Spinal cord (tissue), 9 donors: ENCODE measurements at regions not wholly inside any gene's neighbourhood (a gene's known extent, or its start where the extent isn't known, plus 50 kb on each side); places are given as distances from the start of the nearest gene placed in this dataset.

Experiments used
- DNase-seq, 6 donors: peaks; one replicate each; pipeline versions ENCODE4 v3.0.0 to v3.0.0-alpha.2; 2013 to 2015; ENCODE audit warnings: low spot score in 6 of 6, low read depth in 4 of 6
- H3K27ac ChIP-seq: one replicate; pipeline ENCODE4 v1.5.1; 2013; ENCODE audit warnings: low read depth, low read length, control low read depth
- H3K27me3 ChIP-seq: one replicate; pipeline ENCODE4 v1.6.1; 2013; ENCODE audit warnings: low read length; ENCODE audit not compliant: control insufficient read depth, insufficient read depth
- H3K36me3 ChIP-seq: one replicate; pipeline ENCODE4 v1.6.1; 2013; ENCODE audit warnings: low read length; ENCODE audit not compliant: control insufficient read depth, insufficient read depth
- H3K4me1 ChIP-seq: one replicate; pipeline ENCODE4 v1.6.1; 2013; ENCODE audit warnings: low read length; ENCODE audit not compliant: control insufficient read depth, insufficient read depth
- H3K4me3 ChIP-seq: one replicate; pipeline ENCODE4 v1.5.1; 2013; ENCODE audit warnings: low read depth, low read length, control low read depth
- H3K9me3 ChIP-seq: one replicate; pipeline ENCODE4 v1.6.1; 2013; ENCODE audit warnings: low read length; ENCODE audit not compliant: control insufficient read depth, insufficient read depth
- WGBS: methylation state at CpG from one replicate; pipeline ENCODE4 v1.1.5; 2013; ENCODE audit warnings: missing lambda C conversion rate; ENCODE audit not compliant: insufficient coverage; 5-methylcytosine and 5-hydroxymethylcytosine counted together
- donor health status: healthy.

GRCh38 chr4:136742333-136742732 lies 790.0 kb downstream of the PCDH18 start:
- H3K4me1 ChIP-seq = no peaks in the 10 kb centered on the region
- WGBS = 58% methylated on average over 2 of the region's 3 CpGs
- no peaks in the 10 kb centered on the region for H3K27me3 ChIP-seq
- H3K36me3 ChIP-seq = no peaks in the 10 kb centered on the region
- no peak overlapping the region for H3K27ac ChIP-seq
- DNase-seq = no peak
- H3K9me3 ChIP-seq = peaks cover 4% of the 10 kb centered on the region
- no peak overlapping the region for H3K4me3 ChIP-seq

DNA sequence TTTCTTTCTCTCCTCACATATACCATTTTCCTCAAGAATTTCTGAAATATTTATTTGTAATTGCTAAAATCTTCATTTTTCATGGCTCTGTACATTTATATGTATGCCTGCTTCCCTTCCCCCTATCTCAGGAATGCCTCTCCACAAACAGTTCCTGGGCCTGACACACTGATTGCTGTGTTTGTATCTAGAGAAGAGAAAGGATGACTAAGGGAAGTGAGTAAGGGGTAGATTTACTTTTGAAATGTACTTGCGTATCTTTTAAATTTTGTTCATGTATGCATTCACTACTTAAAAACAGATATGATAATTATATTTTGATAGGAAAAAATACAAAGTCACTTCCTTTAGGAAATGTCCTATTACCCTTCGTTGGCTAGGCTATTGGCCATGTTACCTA lies 790.8 kb downstream of the PCDH18 start:
- Histone ChIP-seq H3K36me3 (no peaks in the 10 kb centered on the region), H3K9me3 (peaks cover 4% of the 10 kb centered on the region), H3K4me1 (no peaks in the 10 kb centered on the region), H3K4me3 (no peak overlapping the region), H3K27me3 (no peaks in the 10 kb centered on the region), H3K27ac (no peak overlapping the region)
- no peak for DNase-seq
- no CpG with 5 or more reads among the region's 2 CpGs for WGBS

GRCh38 chr4:136740326-136740725 lies 792.0 kb downstream of the PCDH18 start:
- WGBS = no CpG with 5 or more reads among the region's 4 CpGs
- Histone ChIP-seq H3K4me3 (no peak overlapping the region), H3K36me3 (no peaks in the 10 kb centered on the region), H3K9me3 (peaks cover 4% of the 10 kb centered on the region), H3K27ac (no peak overlapping the region), H3K27me3 (no peaks in the 10 kb centered on the region), H3K4me1 (no peaks in the 10 kb centered on the region)
- no peak for DNase-seq

- H3K27me3 ChIP-seq = no peaks in the 10 kb centered on the region
- H3K4me3 ChIP-seq = no peak overlapping the region
- DNase-seq = no peak
- H3K4me1 ChIP-seq = no peaks in the 10 kb centered on the region
- H3K9me3 ChIP-seq = no peaks in the 10 kb centered on the region
- H3K27ac ChIP-seq = no peak overlapping the region
- no peaks in the 10 kb centered on the region for H3K36me3 ChIP-seq
Observed at GRCh38 chr4:136737066-136737465, 795.2 kb downstream of the PCDH18 start.

GRCh38 chr4:136731025-136731424 lies 801.3 kb downstream of the PCDH18 start:
- no peaks in the 10 kb centered on the region for H3K4me1 ChIP-seq
- H3K27me3 ChIP-seq = no peaks in the 10 kb centered on the region
- H3K36me3 ChIP-seq = no peaks in the 10 kb centered on the region
- no peak for DNase-seq
- no peak overlapping the region for H3K27ac ChIP-seq
- H3K4me3 ChIP-seq = no peak overlapping the region
- no peaks in the 10 kb centered on the region for H3K9me3 ChIP-seq

GRCh38 chr4:136725286-136726081 lies 806.8 kb downstream of the PCDH18 start:
- WGBS = no CpG with 5 or more reads among the region's 4 CpGs
- H3K27ac ChIP-seq = no peak overlapping the region
- no peaks in the 10 kb centered on the region for H3K9me3 ChIP-seq
- H3K27me3 ChIP-seq = no peaks in the 10 kb centered on the region
- DNase-seq = no peak
- no peaks in the 10 kb centered on the region for H3K36me3 ChIP-seq
- H3K4me3 ChIP-seq = no peak overlapping the region
- H3K4me1 ChIP-seq = no peaks in the 10 kb centered on the region

- Histone ChIP-seq H3K4me3 (no peak overlapping the region), H3K9me3 (no peaks in the 10 kb centered on the region), H3K27ac (no peak overlapping the region), H3K36me3 (no peaks in the 10 kb centered on the region), H3K27me3 (no peaks in the 10 kb centered on the region), H3K4me1 (no peaks in the 10 kb centered on the region)
- peak in 2 of 6 donors; percentile 13 to 37 for DNase-seq
- no CpG with 5 or more reads among the region's 1 CpG for WGBS
Observed at GRCh38 chr4:136713140-136713539, 819.2 kb downstream of the PCDH18 start.

DNA sequence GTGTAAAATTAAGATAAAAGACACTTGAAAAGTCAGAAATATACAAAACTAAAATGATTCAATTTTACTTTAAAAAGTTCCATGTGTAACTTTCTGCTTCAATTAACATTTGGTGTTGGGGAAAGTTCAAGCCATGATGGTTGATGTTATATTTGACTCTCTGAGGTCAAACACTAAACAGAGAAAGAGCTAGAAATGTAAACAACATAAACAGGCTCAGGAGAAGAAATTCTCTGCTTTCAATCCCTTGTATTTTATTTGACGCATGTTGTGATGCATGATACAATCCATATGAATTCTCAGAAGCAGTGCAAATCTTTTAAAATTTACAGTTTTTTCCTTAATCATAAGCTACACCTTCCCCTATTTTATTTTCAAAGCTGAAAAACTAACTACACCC lies 822.4 kb downstream of the PCDH18 start:
- Histone ChIP-seq H3K27ac (no peak overlapping the region), H3K27me3 (no peaks in the 10 kb centered on the region), H3K36me3 (no peaks in the 10 kb centered on the region), H3K4me3 (no peak overlapping the region), H3K9me3 (no peaks in the 10 kb centered on the region), H3K4me1 (no peaks in the 10 kb centered on the region)
- WGBS = no CpG with 5 or more reads among the region's 1 CpG
- no peak for DNase-seq

DNA sequence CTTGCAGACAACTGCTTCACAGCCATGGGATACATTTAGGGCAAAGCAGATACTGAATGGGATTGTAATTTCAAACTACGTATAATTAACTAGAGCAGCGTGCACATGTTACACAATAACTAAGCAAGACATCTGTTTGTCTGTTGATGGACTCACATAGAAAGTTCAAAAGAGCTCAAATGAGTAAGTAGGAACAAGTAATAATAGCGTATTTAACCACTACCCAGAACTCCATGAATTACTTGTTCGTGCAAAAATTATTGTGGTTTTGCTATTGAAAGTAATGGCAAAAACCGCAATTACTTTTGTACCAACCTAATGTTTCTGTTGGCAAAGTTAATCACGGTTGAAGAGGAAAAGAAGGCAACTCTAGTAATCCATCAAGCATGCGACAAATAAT lies 825.4 kb downstream of the PCDH18 start:
- Histone ChIP-seq H3K4me1 (no peaks in the 10 kb centered on the region), H3K9me3 (no peaks in the 10 kb centered on the region), H3K36me3 (no peaks in the 10 kb centered on the region), H3K4me3 (no peak overlapping the region), H3K27ac (no peak overlapping the region), H3K27me3 (no peaks in the 10 kb centered on the region)
- WGBS = no CpG with 5 or more reads among the region's 7 CpGs
- no peak for DNase-seq

- Histone ChIP-seq H3K36me3 (no peaks in the 10 kb centered on the region), H3K9me3 (no peaks in the 10 kb centered on the region), H3K4me1 (no peaks in the 10 kb centered on the region), H3K4me3 (no peak overlapping the region), H3K27ac (no peak overlapping the region), H3K27me3 (no peaks in the 10 kb centered on the region)
- DNase-seq = no peak
- 100% methylated on average over 2 of the region's 3 CpGs for WGBS
Observed at GRCh38 chr4:136699905-136700304, 832.4 kb downstream of the PCDH18 start.
